ENCODE measurements at regions not wholly inside any gene's neighbourhood (a gene's known extent, or its start where the extent isn't known, plus 50 kb on each side); places are given as distances from the start of the nearest gene placed in this dataset.

DNA sequence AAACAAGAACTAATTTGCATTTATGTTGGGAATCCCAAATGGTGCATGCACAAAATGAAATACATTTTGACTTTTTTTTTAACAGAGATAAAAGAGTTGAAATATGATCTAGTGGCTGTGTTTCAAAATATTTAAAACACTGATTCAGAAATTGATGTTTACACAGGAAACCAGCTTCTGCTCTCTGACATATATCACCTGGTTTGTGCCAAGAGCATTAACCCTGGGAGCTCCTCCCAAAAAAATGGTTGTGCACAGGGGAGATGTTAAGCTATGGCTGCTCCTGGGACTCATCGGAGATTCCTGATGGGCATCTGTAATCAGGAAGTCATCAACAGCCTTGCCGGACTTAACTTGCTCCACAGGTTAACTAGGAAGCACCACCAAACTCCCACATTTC, 65.2 kb upstream of the MAL start:
- TF ChIP-seq IRF4 (IDR thresholded peaks at IDR 0.05; ENCODE audit: low read depth, low read length) (no peak), CREB1 (IDR thresholded peaks at IDR 0.05; ENCODE audit: low read depth) (no peak), RFX5 (IDR thresholded peaks at IDR 0.05; ENCODE audit: low read depth, low read length) (no peak), SIN3A (IDR thresholded peaks at IDR 0.05; ENCODE audit: low read depth, low read length) (no peak), NR2C2 (IDR thresholded peaks at IDR 0.05; ENCODE audit: borderline replicate concordance, control insufficient read depth, insufficient read length, low read depth) (no peak), SUZ12 (IDR thresholded peaks at IDR 0.05; ENCODE audit: unreplicated experiment) (no peak), EZH2 (IDR thresholded peaks at IDR 0.05; ENCODE audit: borderline replicate concordance, control insufficient read depth, low read depth, low read length) (no peak), BACH1 (IDR thresholded peaks at IDR 0.05; ENCODE audit: borderline replicate concordance) (no peak), RAD21 (IDR thresholded peaks at IDR 0.05; ENCODE audit: insufficient read depth, low read depth, low read length) (no peak)
- TF ChIP-seq, protein P1, sequence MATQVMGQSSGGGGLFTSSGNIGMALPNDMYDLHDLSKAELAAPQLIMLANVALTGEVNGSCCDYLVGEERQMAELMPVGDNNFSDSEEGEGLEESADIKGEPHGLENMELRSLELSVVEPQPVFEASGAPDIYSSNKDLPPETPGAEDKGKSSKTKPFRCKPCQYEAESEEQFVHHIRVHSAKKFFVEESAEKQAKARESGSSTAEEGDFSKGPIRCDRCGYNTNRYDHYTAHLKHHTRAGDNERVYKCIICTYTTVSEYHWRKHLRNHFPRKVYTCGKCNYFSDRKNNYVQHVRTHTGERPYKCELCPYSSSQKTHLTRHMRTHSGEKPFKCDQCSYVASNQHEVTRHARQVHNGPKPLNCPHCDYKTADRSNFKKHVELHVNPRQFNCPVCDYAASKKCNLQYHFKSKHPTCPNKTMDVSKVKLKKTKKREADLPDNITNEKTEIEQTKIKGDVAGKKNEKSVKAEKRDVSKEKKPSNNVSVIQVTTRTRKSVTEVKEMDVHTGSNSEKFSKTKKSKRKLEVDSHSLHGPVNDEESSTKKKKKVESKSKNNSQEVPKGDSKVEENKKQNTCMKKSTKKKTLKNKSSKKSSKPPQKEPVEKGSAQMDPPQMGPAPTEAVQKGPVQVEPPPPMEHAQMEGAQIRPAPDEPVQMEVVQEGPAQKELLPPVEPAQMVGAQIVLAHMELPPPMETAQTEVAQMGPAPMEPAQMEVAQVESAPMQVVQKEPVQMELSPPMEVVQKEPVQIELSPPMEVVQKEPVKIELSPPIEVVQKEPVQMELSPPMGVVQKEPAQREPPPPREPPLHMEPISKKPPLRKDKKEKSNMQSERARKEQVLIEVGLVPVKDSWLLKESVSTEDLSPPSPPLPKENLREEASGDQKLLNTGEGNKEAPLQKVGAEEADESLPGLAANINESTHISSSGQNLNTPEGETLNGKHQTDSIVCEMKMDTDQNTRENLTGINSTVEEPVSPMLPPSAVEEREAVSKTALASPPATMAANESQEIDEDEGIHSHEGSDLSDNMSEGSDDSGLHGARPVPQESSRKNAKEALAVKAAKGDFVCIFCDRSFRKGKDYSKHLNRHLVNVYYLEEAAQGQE (IDR thresholded peaks at IDR 0.05; ENCODE audit: low read depth, low read length) = no peak
- TF ChIP-seq, protein P2, sequence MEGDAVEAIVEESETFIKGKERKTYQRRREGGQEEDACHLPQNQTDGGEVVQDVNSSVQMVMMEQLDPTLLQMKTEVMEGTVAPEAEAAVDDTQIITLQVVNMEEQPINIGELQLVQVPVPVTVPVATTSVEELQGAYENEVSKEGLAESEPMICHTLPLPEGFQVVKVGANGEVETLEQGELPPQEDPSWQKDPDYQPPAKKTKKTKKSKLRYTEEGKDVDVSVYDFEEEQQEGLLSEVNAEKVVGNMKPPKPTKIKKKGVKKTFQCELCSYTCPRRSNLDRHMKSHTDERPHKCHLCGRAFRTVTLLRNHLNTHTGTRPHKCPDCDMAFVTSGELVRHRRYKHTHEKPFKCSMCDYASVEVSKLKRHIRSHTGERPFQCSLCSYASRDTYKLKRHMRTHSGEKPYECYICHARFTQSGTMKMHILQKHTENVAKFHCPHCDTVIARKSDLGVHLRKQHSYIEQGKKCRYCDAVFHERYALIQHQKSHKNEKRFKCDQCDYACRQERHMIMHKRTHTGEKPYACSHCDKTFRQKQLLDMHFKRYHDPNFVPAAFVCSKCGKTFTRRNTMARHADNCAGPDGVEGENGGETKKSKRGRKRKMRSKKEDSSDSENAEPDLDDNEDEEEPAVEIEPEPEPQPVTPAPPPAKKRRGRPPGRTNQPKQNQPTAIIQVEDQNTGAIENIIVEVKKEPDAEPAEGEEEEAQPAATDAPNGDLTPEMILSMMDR (IDR thresholded peaks at IDR 0.05 in 2 of 3, conservative IDR thresholded peaks at IDR 0.05 in 1 of 3; ENCODE audit: control insufficient read depth in 2 of 3, extremely low read depth in 1 of 3, insufficient read depth in 1 of 3, low read depth in 3 of 3, low read length in 3 of 3) = no peak
- TF ChIP-seq, protein P3, sequence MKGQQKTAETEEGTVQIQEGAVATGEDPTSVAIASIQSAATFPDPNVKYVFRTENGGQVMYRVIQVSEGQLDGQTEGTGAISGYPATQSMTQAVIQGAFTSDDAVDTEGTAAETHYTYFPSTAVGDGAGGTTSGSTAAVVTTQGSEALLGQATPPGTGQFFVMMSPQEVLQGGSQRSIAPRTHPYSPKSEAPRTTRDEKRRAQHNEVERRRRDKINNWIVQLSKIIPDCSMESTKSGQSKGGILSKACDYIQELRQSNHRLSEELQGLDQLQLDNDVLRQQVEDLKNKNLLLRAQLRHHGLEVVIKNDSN (IDR thresholded peaks at IDR 0.05; ENCODE audit: borderline replicate concordance, extremely low read length, insufficient read depth, low read depth, low read length) = no peak

Measured in GM12878 (cell line).